K562 (cell line): ENCODE measurements at regions not wholly inside any gene's neighbourhood (a gene's known extent, or its start where the extent isn't known, plus 50 kb on each side); places are given as distances from the start of the nearest gene placed in this dataset.

Source experiments
- ATAC-seq: fragments of 200-7000 bp; cut with Tn5 transposase; 3 replicates; pipeline ENCODE4 v1.9.1; 2020; ENCODE audit warnings: moderate library complexity
- BruUV-seq: library from RNA; stranded (reverse); fragments of 400-500 nt; replicated peaks from 2 replicates; lab custom pipeline; 2021; lab: Mats Ljungman, UMichigan
- CTCF ChIA-PET: fragments of 300-600 bp; formaldehyde crosslinking; extraction: SDS; loops from one replicate; lab custom pipeline; 2021; ENCODE audit warnings: low intra/inter-chr PET ratio; lab: Yijun Ruan, JAX
- POLR2A ChIA-PET: fragments of 300-600, 350-650 bp; sonication (Branson Sonifier 250); formaldehyde crosslinking; extraction: SDS; loops from one replicate; lab custom pipeline; 2021; ENCODE audit warnings: antibody characterized with exemption, inconsistent platforms; lab: Yijun Ruan, JAX
- DNase-seq, 4 experiments: peaks; one replicate each; pipeline versions ENCODE4 v3.0.0 to v3.0.0-alpha.2; 2011 to 2018; ENCODE audit warnings: low spot score in 3 of 4, mixed read lengths in 3 of 4; ENCODE audit errors: extremely low read depth in 1 of 4
- FAIRE-seq: peaks from 2 replicates; lab custom pipeline; 2011; peaks lifted over from hg19 to GRCh38; lab: Jason Lieb, UNC
- H2AFZ ChIP-seq: 2 replicates; pipeline ENCODE4 v1.6.0; 2011; ENCODE audit warnings: low read depth, low read length, control low read depth, inconsistent platforms
- H3K27ac ChIP-seq: fragments of 200-600 bp; 3 replicates; pipeline ENCODE4 v1.8.0; 2011; ENCODE audit warnings: low read depth, mild to moderate bottlenecking, control low read depth, inconsistent platforms, low read length, moderate library complexity, mixed read lengths; ENCODE audit errors: extremely low read depth
- H3K27me3 ChIP-seq, 2 experiments: fragments of 300-600 bp in 1 of 2; 2 replicates in 1 of 2; 3 replicates in 1 of 2; pipeline versions ENCODE4 v1.6.0 to v1.8.0; 2011; ENCODE audit warnings: inconsistent platforms in 2 of 2, low read length in 2 of 2, mild to moderate bottlenecking in 1 of 2, mixed read lengths in 1 of 2, moderate library complexity in 1 of 2; ENCODE audit not compliant: control insufficient read depth in 2 of 2, insufficient read depth in 2 of 2
- H3K36me3 ChIP-seq: fragments of 300-600 bp; 3 replicates; pipeline ENCODE4 v1.8.0; 2011; ENCODE audit warnings: mild to moderate bottlenecking, low read length, inconsistent platforms; ENCODE audit not compliant: control insufficient read depth, insufficient read depth
- H3K4me1 ChIP-seq, 2 experiments: fragments of 200-600 bp in 1 of 2; replicated peaks in 1 of 2; 2 replicates in 1 of 2; 3 replicates in 1 of 2; pipeline versions ENCODE4 v1.5.1 to v1.8.0; 2011; ENCODE audit warnings: inconsistent platforms in 2 of 2, low read length in 2 of 2, mild to moderate bottlenecking in 1 of 2, mixed read lengths in 1 of 2, moderate library complexity in 1 of 2; ENCODE audit not compliant: control insufficient read depth in 2 of 2, insufficient read depth in 2 of 2
- H3K4me2 ChIP-seq: 2 replicates; pipeline ENCODE4 v1.6.1; 2011; ENCODE audit warnings: low read length, control low read depth, inconsistent platforms, mixed read lengths; ENCODE audit not compliant: insufficient read depth
- H3K4me3 ChIP-seq: fragments of 200-600 bp; sonication (generic), shearing (Covaris generic); 2 replicates; pipeline ENCODE4 v1.5.1; 2016; ENCODE audit warnings: control low read depth, inconsistent platforms
- H3K79me2 ChIP-seq: fragments of 200-600 bp; 3 replicates; pipeline ENCODE4 v1.8.0; 2011; ENCODE audit warnings: low read length, inconsistent platforms; ENCODE audit not compliant: control insufficient read depth, insufficient read depth
- H3K9ac ChIP-seq, 2 experiments: 2 replicates each; pipeline versions ENCODE4 v1.6.0 to v1.6.1; 2011; ENCODE audit warnings: low read depth in 2 of 2, low read length in 2 of 2, control low read depth in 1 of 2, inconsistent platforms in 1 of 2, mild to moderate bottlenecking in 1 of 2, mixed read lengths in 1 of 2; ENCODE audit not compliant: insufficient read depth in 1 of 2
- H3K9me1 ChIP-seq: one replicate; pipeline ENCODE4 v1.6.0; 2011; ENCODE audit warnings: inconsistent platforms, mild to moderate bottlenecking, low read length, moderate library complexity; ENCODE audit not compliant: control insufficient read depth, insufficient read depth
- H3K9me3 ChIP-seq: replicated peaks from 2 replicates; pipeline ENCODE4 v1.5.1; 2011; ENCODE audit warnings: low read depth, low read length, inconsistent platforms; ENCODE audit not compliant: control insufficient read depth, insufficient read depth
- H4K20me1 ChIP-seq: replicated peaks from 2 replicates; pipeline ENCODE4 v1.6.1; 2011; ENCODE audit warnings: low read length, inconsistent platforms, mixed read lengths; ENCODE audit not compliant: control insufficient read depth, insufficient read depth
- KLF10 ChIP-seq: fragments of 250-450 bp; sonication (Bioruptor Pico); IDR thresholded peaks from 2 replicates; pipeline ENCODE4 v1.6.1; 2021; ENCODE audit warnings: matching md5 sums
- MCM2 ChIP-seq: fragments of 450-650 bp; IDR thresholded peaks from 2 replicates; pipeline ENCODE4 v1.6.1; 2017; ENCODE audit warnings: low read depth, mild to moderate bottlenecking
- MNT ChIP-seq, 2 experiments: fragments of 450-650 bp; conservative IDR thresholded peaks; 2 replicates each; pipeline ENCODE4 v1.6.1; 2017; ENCODE audit warnings: mild to moderate bottlenecking in 2 of 2, moderate library complexity in 2 of 2
- ZNF431 ChIP-seq: sonication (generic); formaldehyde crosslinking; IDR thresholded peaks from 2 replicates; pipeline ENCODE4 v1.8.0; 2022; ENCODE audit warnings: mild to moderate bottlenecking, missing genetic modification reagents
- WGBS: fragments of 100-300 bp; shearing (Covaris generic); methylation state at CpG from one replicate; pipeline ENCODE4 v1.1.6; 2016; ENCODE audit warnings: low coverage, mixed read lengths; ENCODE audit not compliant: insufficient coverage; ENCODE audit errors: missing lambda C conversion rate; 5-methylcytosine and 5-hydroxymethylcytosine counted together
- in situ Hi-C: fragments of 300-500 bp; cut with MboI; formaldehyde crosslinking; loops from 4 replicates; pipeline ENCODE4 v1.15.0; 2018; ENCODE audit warnings: inconsistent platforms, mixed read lengths
- intact Hi-C: fragments of 100-400 bp; cut with micrococcal nuclease; formaldehyde crosslinking; loops from 2 replicates; pipeline ENCODE4 v1.14.2; 2022
- TF ChIP-seq, protein P1 (sequence below): sonication (generic); formaldehyde crosslinking; IDR thresholded peaks from 2 replicates; pipeline ENCODE4 v1.8.0; 2023; ENCODE audit warnings: mild to moderate bottlenecking, missing genetic modification reagents
- TF ChIP-seq, protein P2 (sequence below): fragments of 450-650 bp; IDR thresholded peaks from 2 replicates; pipeline ENCODE4 v1.6.1; 2018; ENCODE audit not compliant: partially characterized antibody

DNA sequence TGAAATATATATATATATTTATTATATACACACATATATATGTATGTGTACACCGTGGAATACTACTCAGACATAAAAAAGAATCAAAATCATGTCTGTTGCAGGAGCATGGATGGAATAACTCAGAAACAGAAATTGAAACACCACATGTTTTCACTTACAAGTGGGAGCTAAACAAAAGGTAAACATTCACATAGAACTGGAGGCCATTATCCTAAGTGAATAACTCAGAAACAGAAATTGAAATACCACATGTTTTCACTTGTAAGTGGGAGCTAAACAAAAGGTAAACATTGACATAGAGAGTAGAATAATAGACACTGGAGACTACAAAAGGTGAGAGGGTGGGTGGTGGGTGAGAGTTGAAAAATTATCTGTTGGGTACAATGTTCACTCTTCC is 171.5 kb upstream of the GOLIM4 start:
- ATAC-seq (no peak), FAIRE-seq (no peak), DNase-seq (no peak)
- intact Hi-C loops, result no loop called here
- Histone ChIP-seq H3K27me3 (no peaks in the 10 kb centered on the region), H2AFZ (no peak overlapping the region), H3K9me3 (no peaks in the 10 kb centered on the region), H3K4me2 (no peak overlapping the region), H3K4me3 (no peak overlapping the region), H3K36me3 (no peaks in the 10 kb centered on the region), H3K9me1 (no peaks in the 10 kb centered on the region), H3K4me1 (no peaks in the 10 kb centered on the region), H3K79me2 (no peaks in the 10 kb centered on the region), H3K9ac (no peak overlapping the region), H4K20me1 (no peaks in the 10 kb centered on the region), H3K27ac (no peak overlapping the region)
- WGBS, result 0% methylated on average over 1 of the region's 1 CpG
- no TSS peak for BruUV-seq
- in situ Hi-C loops, result no loop called here
- CTCF ChIA-PET, result no interaction called here
- POLR2A ChIA-PET, result no interaction called here
- TF ChIP-seq MCM2 (no peak), MNT (conservative IDR thresholded peaks at IDR 0.05) (no peak), KLF10 (CRISPR knock-in tag) (no peak), ZNF431 (CRISPR knock-in tag) (no peak)
- TF ChIP-seq, protein P1, sequence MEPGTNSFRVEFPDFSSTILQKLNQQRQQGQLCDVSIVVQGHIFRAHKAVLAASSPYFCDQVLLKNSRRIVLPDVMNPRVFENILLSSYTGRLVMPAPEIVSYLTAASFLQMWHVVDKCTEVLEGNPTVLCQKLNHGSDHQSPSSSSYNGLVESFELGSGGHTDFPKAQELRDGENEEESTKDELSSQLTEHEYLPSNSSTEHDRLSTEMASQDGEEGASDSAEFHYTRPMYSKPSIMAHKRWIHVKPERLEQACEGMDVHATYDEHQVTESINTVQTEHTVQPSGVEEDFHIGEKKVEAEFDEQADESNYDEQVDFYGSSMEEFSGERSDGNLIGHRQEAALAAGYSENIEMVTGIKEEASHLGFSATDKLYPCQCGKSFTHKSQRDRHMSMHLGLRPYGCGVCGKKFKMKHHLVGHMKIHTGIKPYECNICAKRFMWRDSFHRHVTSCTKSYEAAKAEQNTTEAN (CRISPR knock-in tag), result no peak
- TF ChIP-seq, protein P2, sequence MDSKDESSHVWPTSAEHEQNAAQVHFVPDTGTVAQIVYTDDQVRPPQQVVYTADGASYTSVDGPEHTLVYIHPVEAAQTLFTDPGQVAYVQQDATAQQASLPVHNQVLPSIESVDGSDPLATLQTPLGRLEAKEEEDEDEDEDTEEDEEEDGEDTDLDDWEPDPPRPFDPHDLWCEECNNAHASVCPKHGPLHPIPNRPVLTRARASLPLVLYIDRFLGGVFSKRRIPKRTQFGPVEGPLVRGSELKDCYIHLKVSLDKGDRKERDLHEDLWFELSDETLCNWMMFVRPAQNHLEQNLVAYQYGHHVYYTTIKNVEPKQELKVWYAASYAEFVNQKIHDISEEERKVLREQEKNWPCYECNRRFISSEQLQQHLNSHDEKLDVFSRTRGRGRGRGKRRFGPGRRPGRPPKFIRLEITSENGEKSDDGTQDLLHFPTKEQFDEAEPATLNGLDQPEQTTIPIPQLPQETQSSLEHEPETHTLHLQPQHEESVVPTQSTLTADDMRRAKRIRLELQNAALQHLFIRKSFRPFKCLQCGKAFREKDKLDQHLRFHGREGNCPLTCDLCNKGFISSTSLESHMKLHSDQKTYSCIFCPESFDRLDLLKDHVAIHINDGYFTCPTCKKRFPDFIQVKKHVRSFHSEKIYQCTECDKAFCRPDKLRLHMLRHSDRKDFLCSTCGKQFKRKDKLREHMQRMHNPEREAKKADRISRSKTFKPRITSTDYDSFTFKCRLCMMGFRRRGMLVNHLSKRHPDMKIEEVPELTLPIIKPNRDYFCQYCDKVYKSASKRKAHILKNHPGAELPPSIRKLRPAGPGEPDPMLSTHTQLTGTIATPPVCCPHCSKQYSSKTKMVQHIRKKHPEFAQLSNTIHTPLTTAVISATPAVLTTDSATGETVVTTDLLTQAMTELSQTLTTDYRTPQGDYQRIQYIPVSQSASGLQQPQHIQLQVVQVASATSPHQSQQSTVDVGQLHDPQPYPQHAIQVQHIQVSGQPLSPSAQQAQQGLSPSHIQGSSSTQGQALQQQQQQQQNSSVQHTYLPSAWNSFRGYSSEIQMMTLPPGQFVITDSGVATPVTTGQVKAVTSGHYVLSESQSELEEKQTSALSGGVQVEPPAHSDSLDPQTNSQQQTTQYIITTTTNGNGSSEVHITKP, result no peak
